Neuronal stem cell (in vitro differentiated cells): ENCODE measurements at regions not wholly inside any gene's neighbourhood (a gene's known extent, or its start where the extent isn't known, plus 50 kb on each side); places are given as distances from the start of the nearest gene placed in this dataset.

Experiments used
- DNase-seq: peaks from one replicate; pipeline ENCODE4 v3.0.0-alpha.2; 2013; ENCODE audit warnings: low spot score
- H2AFZ ChIP-seq: one replicate; pipeline ENCODE4 v1.6.1; 2013; ENCODE audit warnings: mild to moderate bottlenecking, low read length, inconsistent platforms
- H2AK5ac ChIP-seq: 2 replicates; pipeline ENCODE4 v1.6.1; 2013; ENCODE audit warnings: low read depth, mild to moderate bottlenecking, inconsistent platforms, low read length, moderate library complexity, mixed read lengths
- H2BK120ac ChIP-seq: 2 replicates; pipeline ENCODE4 v1.6.1; 2013; ENCODE audit warnings: low read depth, mild to moderate bottlenecking, inconsistent platforms, low read length, moderate library complexity, mixed read lengths
- H2BK12ac ChIP-seq: one replicate; pipeline ENCODE4 v1.6.1; 2013; ENCODE audit warnings: low read length, inconsistent platforms
- H2BK15ac ChIP-seq: 2 replicates; pipeline ENCODE4 v1.6.1; 2013; ENCODE audit warnings: mild to moderate bottlenecking, low read length, inconsistent platforms, mixed read lengths
- H2BK5ac ChIP-seq: one replicate; pipeline ENCODE4 v1.6.1; 2013; ENCODE audit warnings: inconsistent platforms, mild to moderate bottlenecking, low read length, moderate library complexity
- H3K14ac ChIP-seq: one replicate; pipeline ENCODE4 v1.6.1; 2013; ENCODE audit warnings: low read length, inconsistent platforms
- H3K18ac ChIP-seq: 2 replicates; pipeline ENCODE4 v1.6.1; 2013; ENCODE audit warnings: low read length, inconsistent platforms
- H3K23ac ChIP-seq: 2 replicates; pipeline ENCODE4 v1.6.1; 2013; ENCODE audit warnings: low read depth, mild to moderate bottlenecking, mixed read lengths, low read length, inconsistent platforms; ENCODE audit not compliant: poor library complexity
- H3K27ac ChIP-seq: replicated peaks from 3 replicates; pipeline ENCODE4 v1.5.1; 2013; ENCODE audit warnings: low read length, inconsistent platforms
- H3K27me3 ChIP-seq, 3 experiments: 2 replicates each; pipeline ENCODE4 v1.6.1; 2013; ENCODE audit warnings: low read length in 3 of 3, mild to moderate bottlenecking in 2 of 3, inconsistent platforms in 1 of 3, low read depth in 1 of 3, mixed read lengths in 1 of 3, moderate library complexity in 1 of 3; ENCODE audit not compliant: control insufficient read depth in 3 of 3, insufficient read depth in 3 of 3
- H3K36me3 ChIP-seq, 2 donors: replicated peaks in 1 of 2; 2 replicates each; pipeline ENCODE4 v1.6.1; 2013; ENCODE audit warnings: low read length in 2 of 2; ENCODE audit not compliant: control insufficient read depth in 2 of 2, insufficient read depth in 2 of 2
- H3K4ac ChIP-seq: 2 replicates; pipeline ENCODE4 v1.6.1; 2013; ENCODE audit warnings: inconsistent platforms, mild to moderate bottlenecking, low read length, moderate library complexity
- H3K4me1 ChIP-seq, 2 donors: 1 replicate in 1 of 2; 2 replicates in 1 of 2; pipeline ENCODE4 v1.6.1; 2013; ENCODE audit warnings: low read length in 2 of 2, low read depth in 1 of 2; ENCODE audit not compliant: control insufficient read depth in 2 of 2, insufficient read depth in 1 of 2
- H3K4me2 ChIP-seq: one replicate; pipeline ENCODE4 v1.6.1; 2013; ENCODE audit warnings: mild to moderate bottlenecking, low read length, inconsistent platforms; ENCODE audit not compliant: insufficient read depth, poor library complexity, severe bottlenecking
- H3K4me3 ChIP-seq, 2 donors: 2 replicates each; pipeline ENCODE4 v1.5.1; 2013; ENCODE audit warnings: low read length in 2 of 2, mild to moderate bottlenecking in 2 of 2, inconsistent platforms in 1 of 2, moderate library complexity in 1 of 2
- H3K79me1 ChIP-seq: one replicate; pipeline ENCODE4 v1.6.1; 2013; ENCODE audit warnings: low read depth, mild to moderate bottlenecking, inconsistent platforms, low read length, moderate library complexity
- H3K9ac ChIP-seq: one replicate; pipeline ENCODE4 v1.6.1; 2013; ENCODE audit warnings: mild to moderate bottlenecking, low read depth, low read length, inconsistent platforms; ENCODE audit not compliant: poor library complexity
- H3K9me3 ChIP-seq, 2 donors: replicated peaks in 1 of 2; 2 replicates each; pipeline versions ENCODE3 to v1.6.1; 2013; ENCODE audit warnings: low read length in 2 of 2, mild to moderate bottlenecking in 2 of 2, inconsistent platforms in 1 of 2, low read depth in 1 of 2, mixed read lengths in 1 of 2, moderate library complexity in 1 of 2; ENCODE audit not compliant: control insufficient read depth in 2 of 2, insufficient read depth in 1 of 2
- H4K8ac ChIP-seq: one replicate; pipeline ENCODE4 v1.6.1; 2013; ENCODE audit warnings: low read depth, mild to moderate bottlenecking, inconsistent platforms, low read length, moderate library complexity
- H4K91ac ChIP-seq: one replicate; pipeline ENCODE4 v1.6.1; 2013; ENCODE audit warnings: low read length, low read depth, mild to moderate bottlenecking, inconsistent platforms; ENCODE audit not compliant: poor library complexity
- whole genome bisulfite sequencing, 2 donors: extraction: QIAGEN DNeasy Blood & Tissue Kit; methylation state at CpG; one replicate each; pipeline ENCODE4 v1.1.7; 2013; ENCODE audit warnings: missing lambda C conversion rate in 2 of 2, mixed read lengths in 1 of 2; ENCODE audit not compliant: insufficient read length in 2 of 2, insufficient replicate concordance in 1 of 2; ENCODE audit errors: extremely low coverage in 2 of 2; 5-methylcytosine and 5-hydroxymethylcytosine counted together

GRCh38 chr9:79396168-79396567, 175.6 kb upstream of the TLE4 start:
- Histone ChIP-seq H4K8ac (no peak overlapping the region), H3K79me1 (no peaks in the 10 kb centered on the region), H3K9ac (no peak overlapping the region), H3K4me2 (no peak overlapping the region), H3K4ac (no peak overlapping the region), H4K91ac (no peak overlapping the region), H3K23ac (no peak overlapping the region), H3K36me3 (no peaks in the 10 kb centered on the region), H3K27me3 (peaks cover 0 to 2% (median 0%) of the 10 kb centered on the region in 3 experiments), H3K4me3 (no peak overlapping the region), H2BK120ac (no peak overlapping the region), H2BK12ac (no peak overlapping the region), H2BK5ac (no peak overlapping the region), H3K9me3 (no peaks in the 10 kb centered on the region), H2AK5ac (no peak overlapping the region), H2AFZ (no peak overlapping the region), H2BK15ac (no peak overlapping the region), H3K27ac (no peak overlapping the region), H3K4me1 (peaks cover 2 to 8% of the 10 kb centered on the region in 2 donors), H3K14ac (no peak overlapping the region), H3K18ac (no peak overlapping the region)
- WGBS, 2 donors = no CpG with 5 or more reads among the region's 4 CpGs
- no peak for DNase-seq

- Histone ChIP-seq H2AFZ (no peak overlapping the region), H3K4ac (no peak overlapping the region), H3K9me3 (no peaks in the 10 kb centered on the region), H2BK15ac (no peak overlapping the region), H3K23ac (no peak overlapping the region), H4K91ac (no peak overlapping the region), H3K4me3 (no peak overlapping the region), H3K27me3 (no peaks in the 10 kb centered on the region), H3K27ac (no peak overlapping the region), H2BK120ac (no peak overlapping the region), H3K14ac (no peak overlapping the region), H2BK12ac (no peak overlapping the region), H3K36me3 (no peaks in the 10 kb centered on the region), H2BK5ac (no peak overlapping the region), H2AK5ac (no peak overlapping the region), H3K9ac (no peak overlapping the region), H3K4me2 (no peak overlapping the region), H3K4me1 (peaks cover 0 to 2% of the 10 kb centered on the region in 2 donors), H3K18ac (no peak overlapping the region), H3K79me1 (no peaks in the 10 kb centered on the region), H4K8ac (no peak overlapping the region)
- no peak for DNase-seq
- no CpG with 5 or more reads among the region's 2 CpGs for WGBS, 2 donors
Measured at GRCh38 chr9:79403495-79403894, 168.3 kb upstream of the TLE4 start.

GRCh38 chr9:79408200-79408599, 163.6 kb upstream of the TLE4 start:
- no CpG with 5 or more reads among the region's 1 CpG for WGBS, 2 donors
- no peak overlapping the region for H2AFZ ChIP-seq
- no peak overlapping the region for H3K4me3 ChIP-seq
- H3K4me2 ChIP-seq = no peak overlapping the region
- H3K79me1 ChIP-seq = no peaks in the 10 kb centered on the region
- no peak overlapping the region for H2BK5ac ChIP-seq
- no peak overlapping the region for H3K9ac ChIP-seq
- no peak for DNase-seq
- no peaks in the 10 kb centered on the region for H3K36me3 ChIP-seq
- H2BK15ac ChIP-seq = no peak overlapping the region
- no peak overlapping the region for H3K14ac ChIP-seq
- no peak overlapping the region for H4K8ac ChIP-seq
- H2AK5ac ChIP-seq = no peak overlapping the region
- no peak overlapping the region for H3K27ac ChIP-seq
- H3K4ac ChIP-seq = no peak overlapping the region
- no peak overlapping the region for H2BK120ac ChIP-seq
- H3K18ac ChIP-seq = no peak overlapping the region
- no peak overlapping the region for H3K23ac ChIP-seq
- H3K27me3 ChIP-seq = no peaks in the 10 kb centered on the region
- no peak overlapping the region for H2BK12ac ChIP-seq
- H4K91ac ChIP-seq = no peak overlapping the region
- no peaks in the 10 kb centered on the region for H3K4me1 ChIP-seq
- no peaks in the 10 kb centered on the region for H3K9me3 ChIP-seq

GRCh38 chr9:79408617-79409016, 163.1 kb upstream of the TLE4 start:
- no CpG with 5 or more reads among the region's 3 CpGs for WGBS, 2 donors
- no peak overlapping the region for H2BK120ac ChIP-seq
- no peaks in the 10 kb centered on the region for H3K79me1 ChIP-seq
- DNase-seq = no peak
- H3K4me1 ChIP-seq = no peaks in the 10 kb centered on the region
- H4K91ac ChIP-seq = no peak overlapping the region
- no peak overlapping the region for H3K4ac ChIP-seq
- H2AK5ac ChIP-seq = no peak overlapping the region
- no peak overlapping the region for H4K8ac ChIP-seq
- no peak overlapping the region for H3K14ac ChIP-seq
- H3K18ac ChIP-seq = no peak overlapping the region
- H3K23ac ChIP-seq = no peak overlapping the region
- H3K36me3 ChIP-seq = no peaks in the 10 kb centered on the region
- H2BK15ac ChIP-seq = no peak overlapping the region
- H3K4me3 ChIP-seq = no peak overlapping the region
- H2BK12ac ChIP-seq = no peak overlapping the region
- H3K9me3 ChIP-seq = no peaks in the 10 kb centered on the region
- no peak overlapping the region for H3K27ac ChIP-seq
- no peak overlapping the region for H3K4me2 ChIP-seq
- no peaks in the 10 kb centered on the region for H3K27me3 ChIP-seq
- no peak overlapping the region for H3K9ac ChIP-seq
- H2AFZ ChIP-seq = no peak overlapping the region
- no peak overlapping the region for H2BK5ac ChIP-seq
